H1 (cell line): ENCODE measurements at regions not wholly inside any gene's neighbourhood (a gene's known extent, or its start where the extent isn't known, plus 50 kb on each side); places are given as distances from the start of the nearest gene placed in this dataset.

Experiments
- CTCF ChIA-PET: fragments of 300-600 bp; sonication (Branson Sonifier 250); formaldehyde crosslinking; loops from one replicate; lab custom pipeline; 2021; ENCODE audit not compliant: partially characterized antibody; lab: Charles Lee
- POLR2A ChIA-PET: fragments of 300-600 bp; sonication (Branson Sonifier 250); formaldehyde crosslinking; loops from one replicate; lab custom pipeline; 2021; ENCODE audit warnings: inconsistent platforms; ENCODE audit not compliant: partially characterized antibody; lab: Charles Lee
- DNase-seq, 2 experiments: peaks; one replicate each; pipeline versions ENCODE4 v3.0.0 to v3.0.0-alpha.2; 2010 to 2022; ENCODE audit warnings: low spot score in 2 of 2, low read depth in 1 of 2, mixed read lengths in 1 of 2
- FAIRE-seq: peaks from 2 replicates; lab custom pipeline; 2011; peaks lifted over from hg19 to GRCh38; lab: Jason Lieb, UNC
- H2AFZ ChIP-seq: 2 replicates; pipeline ENCODE4 v1.8.1; 2012; ENCODE audit warnings: low read length, inconsistent platforms
- H2AK5ac ChIP-seq: 2 replicates; pipeline ENCODE4 v1.6.1; 2013; ENCODE audit warnings: low read depth, low read length
- H2BK120ac ChIP-seq: replicated peaks from 2 replicates; pipeline ENCODE3; 2013; ENCODE audit warnings: low read depth, low read length, inconsistent platforms
- H2BK12ac ChIP-seq: 2 replicates; pipeline ENCODE4 v1.6.1; 2013; ENCODE audit warnings: low read depth, low read length
- H2BK15ac ChIP-seq: 2 replicates; pipeline ENCODE4 v1.6.1; 2013; ENCODE audit warnings: low read length
- H2BK20ac ChIP-seq: 2 replicates; pipeline ENCODE4 v1.6.1; 2013; ENCODE audit warnings: low read length
- H2BK5ac ChIP-seq: 2 replicates; pipeline ENCODE4 v1.6.1; 2013; ENCODE audit warnings: low read depth, low read length
- H3K14ac ChIP-seq: 2 replicates; pipeline ENCODE4 v1.6.1; 2013; ENCODE audit warnings: inconsistent platforms; ENCODE audit not compliant: insufficient read length
- H3K18ac ChIP-seq: 2 replicates; pipeline ENCODE4 v1.6.1; 2013; ENCODE audit warnings: low read length; ENCODE audit errors: extremely low read depth
- H3K23ac ChIP-seq: 2 replicates; pipeline ENCODE4 v1.6.1; 2013; ENCODE audit warnings: inconsistent platforms; ENCODE audit not compliant: insufficient read length
- H3K23me2 ChIP-seq: 2 replicates; pipeline ENCODE4 v1.6.1; 2013; ENCODE audit warnings: low read depth, low read length
- H3K27ac ChIP-seq: 2 replicates; pipeline ENCODE4 v1.6.1; 2011; ENCODE audit warnings: low read depth, low read length, inconsistent platforms
- H3K27me3 ChIP-seq, 4 experiments: replicated peaks in 1 of 4; 1 replicate in 1 of 4; 2 replicates in 3 of 4; pipeline versions ENCODE4 v1.6.1 to v1.8.1; 2011 to 2013; ENCODE audit warnings: low read length in 3 of 4, mild to moderate bottlenecking in 3 of 4, inconsistent platforms in 2 of 4, mixed read lengths in 2 of 4, moderate library complexity in 1 of 4; ENCODE audit not compliant: control insufficient read depth in 3 of 4, insufficient read depth in 3 of 4; ENCODE audit errors: extremely low read depth in 1 of 4
- H3K36me3 ChIP-seq, 4 experiments: 2 replicates each; pipeline versions ENCODE4 v1.6.1 to v1.8.1; 2011 to 2013; ENCODE audit warnings: mild to moderate bottlenecking in 4 of 4, low read length in 3 of 4, moderate library complexity in 2 of 4, control low read depth in 1 of 4, inconsistent platforms in 1 of 4; ENCODE audit not compliant: insufficient read depth in 4 of 4, control insufficient read depth in 2 of 4
- H3K4ac ChIP-seq: replicated peaks from 2 replicates; pipeline ENCODE3; 2013; ENCODE audit warnings: low read length, low read depth, mixed read lengths, inconsistent platforms; ENCODE audit not compliant: insufficient read length
- H3K4me1 ChIP-seq, 4 experiments: replicated peaks in 1 of 4; 1 replicate in 1 of 4; 2 replicates in 3 of 4; pipeline versions ENCODE4 v1.6.1 to v1.8.1; 2011 to 2013; ENCODE audit warnings: low read length in 3 of 4, inconsistent platforms in 2 of 4, mixed read lengths in 1 of 4; ENCODE audit not compliant: insufficient read depth in 4 of 4, control insufficient read depth in 3 of 4
- H3K4me2 ChIP-seq, 2 experiments: 2 replicates each; pipeline versions ENCODE4 v1.6.1 to v1.8.1; 2011 to 2013; ENCODE audit warnings: low read depth in 2 of 2, low read length in 2 of 2, control low read depth in 1 of 2, inconsistent platforms in 1 of 2, mild to moderate bottlenecking in 1 of 2; ENCODE audit not compliant: insufficient read depth in 1 of 2
- H3K4me3 ChIP-seq, 4 experiments: fragments of 200-600, 300-600 bp in 1 of 4; sonication (generic), shearing (Covaris generic), sonication (Bioruptor Twin) in 1 of 4; 2 replicates each; pipeline versions ENCODE4 v1.5.1 to v1.8.1; 2011 to 2016; ENCODE audit warnings: low read length in 4 of 4, low read depth in 3 of 4, control low read depth in 2 of 4, inconsistent platforms in 2 of 4, mild to moderate bottlenecking in 2 of 4, mixed read lengths in 1 of 4, moderate library complexity in 1 of 4; ENCODE audit not compliant: insufficient read depth in 2 of 4; ENCODE audit errors: extremely low read depth in 1 of 4
- H3K56ac ChIP-seq: replicated peaks from 2 replicates; pipeline ENCODE3; 2013; ENCODE audit warnings: low read depth, mild to moderate bottlenecking, mixed read lengths, low read length, inconsistent platforms; ENCODE audit not compliant: insufficient read length
- H3K79me1 ChIP-seq: 2 replicates; pipeline ENCODE4 v1.6.1; 2013; ENCODE audit warnings: low read depth, low read length, control low read depth
- H3K79me2 ChIP-seq, 2 experiments: 2 replicates each; pipeline versions ENCODE4 v1.6.1 to v1.8.1; 2012 to 2013; ENCODE audit warnings: low read length in 2 of 2, mild to moderate bottlenecking in 2 of 2, inconsistent platforms in 1 of 2; ENCODE audit not compliant: insufficient read depth in 2 of 2, control insufficient read depth in 1 of 2
- H3K9ac ChIP-seq, 4 experiments: replicated peaks in 1 of 4; 1 replicate in 1 of 4; 2 replicates in 3 of 4; pipeline versions ENCODE4 v1.6.1 to v1.8.1; 2011 to 2013; ENCODE audit warnings: low read depth in 3 of 4, low read length in 3 of 4, control low read depth in 2 of 4, mild to moderate bottlenecking in 2 of 4, moderate library complexity in 2 of 4, inconsistent platforms in 1 of 4; ENCODE audit errors: extremely low read depth in 1 of 4
- H3K9me3 ChIP-seq, 2 experiments: 2 replicates each; pipeline versions ENCODE4 v1.6.1 to v1.8.1; 2012 to 2013; ENCODE audit warnings: mild to moderate bottlenecking in 2 of 2, moderate library complexity in 2 of 2, control low read depth in 1 of 2, inconsistent platforms in 1 of 2, low read depth in 1 of 2, low read length in 1 of 2, mixed read lengths in 1 of 2; ENCODE audit not compliant: insufficient read depth in 2 of 2
- H4K20me1 ChIP-seq, 2 experiments: replicated peaks in 1 of 2; 2 replicates each; pipeline versions ENCODE3 to v1.8.1; 2011 to 2013; ENCODE audit warnings: inconsistent platforms in 2 of 2, low read length in 2 of 2, mild to moderate bottlenecking in 1 of 2; ENCODE audit not compliant: insufficient read depth in 2 of 2, control insufficient read depth in 1 of 2
- H4K5ac ChIP-seq: 2 replicates; pipeline ENCODE4 v1.6.1; 2013; ENCODE audit warnings: low read length, low read depth, mixed read lengths, inconsistent platforms; ENCODE audit not compliant: insufficient read length
- H4K8ac ChIP-seq: 2 replicates; pipeline ENCODE4 v1.8.0; 2013; ENCODE audit warnings: mild to moderate bottlenecking, moderate library complexity, low read length, inconsistent platforms; ENCODE audit not compliant: insufficient read depth; ENCODE audit errors: extremely low read depth
- H4K91ac ChIP-seq: replicated peaks from 2 replicates; pipeline ENCODE3; 2013; ENCODE audit warnings: low read length, mixed read lengths, inconsistent platforms; ENCODE audit not compliant: insufficient read length
- SIRT6 ChIP-seq: IDR thresholded peaks from one replicate; pipeline ENCODE4 v1.7.1; 2012; ENCODE audit warnings: low read length, inconsistent platforms
- WGBS, 2 experiments: shearing (Covaris generic) in 1 of 2; methylation state at CpG; one replicate each; pipeline versions ENCODE4 v1.1.6 to v1.1.7; 2013 to 2015; ENCODE audit warnings: low lambda C conversion rate in 2 of 2, mixed read lengths in 2 of 2, inconsistent platforms in 1 of 2, low coverage in 1 of 2, missing lambda C conversion rate in 1 of 2; ENCODE audit not compliant: insufficient replicate concordance in 2 of 2, insufficient coverage in 1 of 2, insufficient read length in 1 of 2; ENCODE audit errors: extremely low coverage in 1 of 2, missing lambda C conversion rate in 1 of 2; 5-methylcytosine and 5-hydroxymethylcytosine counted together

GRCh38 chr2:37760471-37760870 lies 89.0 kb upstream of the CDC42EP3 start:
- 93% methylated on average over 6 of the region's 6 CpGs; no CpG with 5 or more reads in 1 of the 2 experiments for WGBS, 2 experiments
- Histone ChIP-seq H2BK12ac (no peak overlapping the region), H3K23ac (no peak overlapping the region), H3K4me1 (no peaks in the 10 kb centered on the region), H3K56ac (no peak overlapping the region), H3K4me2 (no peak overlapping the region), H4K5ac (no peak overlapping the region), H3K79me2 (no peaks in the 10 kb centered on the region), H2BK120ac (no peak overlapping the region), H2BK5ac (no peak overlapping the region), H2BK20ac (no peak overlapping the region), H3K23me2 (no peaks in the 10 kb centered on the region), H3K79me1 (no peaks in the 10 kb centered on the region), H3K4ac (no peak overlapping the region), H3K9me3 (no peaks in the 10 kb centered on the region), H2AFZ (no peak overlapping the region), H4K91ac (no peak overlapping the region), H2BK15ac (no peak overlapping the region), H4K20me1 (no peaks in the 10 kb centered on the region), H3K18ac (no peak overlapping the region), H2AK5ac (no peak overlapping the region), H3K36me3 (no peaks in the 10 kb centered on the region), H3K27ac (no peak overlapping the region), H3K4me3 (no peak overlapping the region), H3K27me3 (peaks cover 0 to 2% (median 0%) of the 10 kb centered on the region in 4 experiments; a peak in 1 of 7 replicates), H3K9ac (no peak overlapping the region), H4K8ac (no peak overlapping the region), H3K14ac (no peak overlapping the region)
- POLR2A ChIA-PET = no interaction called here
- FAIRE-seq = no peak
- no peak for DNase-seq
- CTCF ChIA-PET = interaction anchor here (0.6 to 0.8 kb wide), 2 partner anchors 112 to 819 kb away, joined by 3 read pairs; no protein-coding TSS in a partner anchor
- TF ChIP-seq SIRT6 = no peak
